H1 (cell line): ENCODE measurements at regions not wholly inside any gene's neighbourhood (a gene's known extent, or its start where the extent isn't known, plus 50 kb on each side); places are given as distances from the start of the nearest gene placed in this dataset.

Source experiments
- ATF3 ChIP-seq: IDR thresholded peaks from 2 replicates; pipeline ENCODE4 v1.6.1; 2011; ENCODE audit warnings: low read depth, mild to moderate bottlenecking, low read length; ENCODE audit not compliant: insufficient read depth
- BACH1 ChIP-seq: IDR thresholded peaks from 2 replicates; pipeline ENCODE4 v1.6.1; 2012; ENCODE audit warnings: low read length, improper control_type of control experiment
- KDM1A ChIP-seq: fragments of 200-600, 300-600 bp; sonication (generic); IDR thresholded peaks from 2 replicates; pipeline ENCODE4 v1.7.1; 2016; ENCODE audit warnings: mild to moderate bottlenecking, low read length, borderline replicate concordance
- PHF8 ChIP-seq: fragments of 200-600 bp; sonication (generic); conservative IDR thresholded peaks from 2 replicates; pipeline ENCODE4 v1.7.1; 2012; ENCODE audit warnings: low read depth, mild to moderate bottlenecking, inconsistent platforms, low read length, moderate library complexity
- RXRA ChIP-seq: IDR thresholded peaks from 2 replicates; pipeline ENCODE4 v1.6.1; 2011; ENCODE audit warnings: low read depth, mild to moderate bottlenecking, low read length, moderate library complexity; ENCODE audit not compliant: insufficient read depth
- SIX5 ChIP-seq: IDR thresholded peaks from 2 replicates; pipeline ENCODE4 v1.6.1; 2011; ENCODE audit warnings: mild to moderate bottlenecking, low read depth, low read length
- TAF7 ChIP-seq: optimal IDR thresholded peaks from 2 replicates; pipeline ENCODE3; 2011; ENCODE audit warnings: low read depth, mild to moderate bottlenecking, inconsistent platforms, low read length, moderate library complexity, borderline replicate concordance

- TF ChIP-seq PHF8 (no peak), KDM1A (no peak), SIX5 (no peak), BACH1 (no peak), TAF7 (no peak), ATF3 (no peak), RXRA (no peak)
Measured at GRCh38 chr9:21549251-21549765, 67.2 kb upstream of the IFNE start (continued).
